OCI-LY1 (cell line): ENCODE measurements at regions not wholly inside any gene's neighbourhood (a gene's known extent, or its start where the extent isn't known, plus 50 kb on each side); places are given as distances from the start of the nearest gene placed in this dataset.

Source experiments
- H2AFZ ChIP-seq: fragments of 200-600 bp; sonication (generic), shearing (Covaris generic); 2 replicates; pipeline ENCODE4 v1.6.0; 2014; ENCODE audit warnings: antibody characterized with exemption, mild to moderate bottlenecking, low read length
- H3F3A ChIP-seq: fragments of 200-600 bp; sonication (generic), shearing (Covaris generic); 2 replicates; pipeline ENCODE4 v1.6.0; 2014; ENCODE audit warnings: mild to moderate bottlenecking, antibody characterized with exemption, low read length, moderate library complexity; ENCODE audit not compliant: insufficient read depth
- H3K27ac ChIP-seq: fragments of 200-600 bp; sonication (generic); 2 replicates; pipeline ENCODE4 v1.5.1; 2014; ENCODE audit warnings: low read length, mixed run types, mild to moderate bottlenecking, low read depth; ENCODE audit not compliant: poor library complexity, severe bottlenecking
- H3K27me3 ChIP-seq: fragments of 200-600 bp; sonication (generic); 2 replicates; pipeline ENCODE4 v1.6.0; 2014; ENCODE audit warnings: antibody characterized with exemption, mild to moderate bottlenecking, low read length, moderate library complexity; ENCODE audit not compliant: insufficient read depth
- H3K36me3 ChIP-seq: fragments of 200-600 bp; sonication (generic); 2 replicates; pipeline ENCODE4 v1.6.1; 2014; ENCODE audit warnings: mild to moderate bottlenecking, antibody characterized with exemption, low read length, moderate library complexity, mixed read lengths; ENCODE audit not compliant: insufficient read depth
- H3K4me1 ChIP-seq: fragments of 200-600 bp; sonication (generic); 2 replicates; pipeline ENCODE4 v1.5.1; 2014; ENCODE audit warnings: mild to moderate bottlenecking, low read length, moderate library complexity; ENCODE audit not compliant: insufficient read depth, severe bottlenecking
- H3K4me2 ChIP-seq: fragments of 200-600 bp; sonication (generic), shearing (Covaris generic); 2 replicates; pipeline ENCODE4 v1.6.1; 2014; ENCODE audit warnings: low read length
- H3K4me3 ChIP-seq: fragments of 200-600 bp; sonication (generic); 2 replicates; pipeline ENCODE4 v1.5.1; 2014; ENCODE audit warnings: low read length, low read depth, mild to moderate bottlenecking, mixed read lengths; ENCODE audit not compliant: poor library complexity, severe bottlenecking
- H3K79me2 ChIP-seq: fragments of 200-600 bp; shearing (Covaris generic); 2 replicates; pipeline ENCODE4 v1.6.1; 2016; ENCODE audit warnings: mixed run types, low read length, mixed read lengths; ENCODE audit not compliant: insufficient read depth
- H3K9ac ChIP-seq: fragments of 200-600 bp; sonication (generic), shearing (Covaris generic); 2 replicates; pipeline ENCODE4 v1.6.1; 2014; ENCODE audit warnings: mild to moderate bottlenecking, low read length, mixed read lengths
- H3K9me2 ChIP-seq: fragments of 200-600 bp; sonication (generic), shearing (Covaris generic); 2 replicates; pipeline ENCODE4 v1.6.1; 2014; ENCODE audit warnings: low read depth, mild to moderate bottlenecking, low read length, mixed read lengths
- H3K9me3 ChIP-seq: fragments of 200-600 bp; shearing (Covaris generic); 2 replicates; pipeline ENCODE4 v1.6.1; 2014; ENCODE audit warnings: low read length, mixed read lengths
- H4K20me1 ChIP-seq: fragments of 200-600 bp; sonication (generic), shearing (Covaris generic); 2 replicates; pipeline ENCODE4 v1.6.0; 2016; ENCODE audit warnings: mild to moderate bottlenecking, low read length; ENCODE audit not compliant: insufficient read depth
- EZH2 ChIP-seq: fragments of 200-600 bp; sonication (generic), shearing (Covaris generic); IDR thresholded peaks from 2 replicates; pipeline ENCODE4 v1.8.0; 2017; ENCODE audit warnings: borderline replicate concordance, mixed run types, mild to moderate bottlenecking, antibody characterized with exemption, low read length, moderate library complexity, mixed read lengths
- TF ChIP-seq, protein P1 (sequence below): fragments of 200-600 bp; sonication (generic), shearing (Covaris generic); IDR thresholded peaks from 2 replicates; pipeline ENCODE4 v1.5.1; 2017; ENCODE audit warnings: mild to moderate bottlenecking, antibody characterized with exemption, low read length, moderate library complexity, mixed read lengths

DNA sequence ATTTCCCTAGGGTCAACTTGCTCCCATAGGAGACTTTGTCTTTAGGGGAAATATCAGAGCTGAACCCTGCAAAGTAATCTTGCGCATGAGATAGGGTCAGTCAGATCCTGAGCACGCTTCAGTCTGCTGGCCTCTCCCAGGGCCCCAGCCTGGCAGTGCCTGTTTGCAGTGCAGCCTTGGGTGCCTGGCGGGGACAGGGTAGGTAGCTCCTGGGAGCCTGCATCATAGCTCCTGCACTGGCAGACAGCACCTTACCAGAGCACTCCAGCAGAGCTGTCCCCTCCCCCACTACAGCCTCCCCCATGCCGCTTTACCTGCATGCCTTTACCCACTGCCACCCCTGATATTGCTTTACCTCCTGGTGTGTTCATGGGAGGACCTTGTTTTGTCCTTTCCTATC is 237.3 kb downstream of the CCDC59 start:
- H3K4me2 ChIP-seq = no peak overlapping the region
- no peak overlapping the region for H3K27ac ChIP-seq
- H3K27me3 ChIP-seq = no peaks in the 10 kb centered on the region
- no peaks in the 10 kb centered on the region for H3K4me1 ChIP-seq
- no peaks in the 10 kb centered on the region for H3K79me2 ChIP-seq
- H4K20me1 ChIP-seq = no peaks in the 10 kb centered on the region
- no peaks in the 10 kb centered on the region for H3K36me3 ChIP-seq
- no peak overlapping the region for H2AFZ ChIP-seq
- H3K9me3 ChIP-seq = no peaks in the 10 kb centered on the region
- no peaks in the 10 kb centered on the region for H3K9me2 ChIP-seq
- no peak overlapping the region for H3K4me3 ChIP-seq
- no peaks in the 10 kb centered on the region for H3F3A ChIP-seq
- TF ChIP-seq, protein P1, sequence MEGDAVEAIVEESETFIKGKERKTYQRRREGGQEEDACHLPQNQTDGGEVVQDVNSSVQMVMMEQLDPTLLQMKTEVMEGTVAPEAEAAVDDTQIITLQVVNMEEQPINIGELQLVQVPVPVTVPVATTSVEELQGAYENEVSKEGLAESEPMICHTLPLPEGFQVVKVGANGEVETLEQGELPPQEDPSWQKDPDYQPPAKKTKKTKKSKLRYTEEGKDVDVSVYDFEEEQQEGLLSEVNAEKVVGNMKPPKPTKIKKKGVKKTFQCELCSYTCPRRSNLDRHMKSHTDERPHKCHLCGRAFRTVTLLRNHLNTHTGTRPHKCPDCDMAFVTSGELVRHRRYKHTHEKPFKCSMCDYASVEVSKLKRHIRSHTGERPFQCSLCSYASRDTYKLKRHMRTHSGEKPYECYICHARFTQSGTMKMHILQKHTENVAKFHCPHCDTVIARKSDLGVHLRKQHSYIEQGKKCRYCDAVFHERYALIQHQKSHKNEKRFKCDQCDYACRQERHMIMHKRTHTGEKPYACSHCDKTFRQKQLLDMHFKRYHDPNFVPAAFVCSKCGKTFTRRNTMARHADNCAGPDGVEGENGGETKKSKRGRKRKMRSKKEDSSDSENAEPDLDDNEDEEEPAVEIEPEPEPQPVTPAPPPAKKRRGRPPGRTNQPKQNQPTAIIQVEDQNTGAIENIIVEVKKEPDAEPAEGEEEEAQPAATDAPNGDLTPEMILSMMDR = no peak
- TF ChIP-seq EZH2 = no peak
- H3K9ac ChIP-seq = no peak overlapping the region

- H3K4me2 ChIP-seq = no peak overlapping the region
- H3K4me1 ChIP-seq = no peaks in the 10 kb centered on the region
- no peaks in the 10 kb centered on the region for H3F3A ChIP-seq
Measured at GRCh38 chr12:82109243-82109642, 248.9 kb downstream of the CCDC59 start.

DNA sequence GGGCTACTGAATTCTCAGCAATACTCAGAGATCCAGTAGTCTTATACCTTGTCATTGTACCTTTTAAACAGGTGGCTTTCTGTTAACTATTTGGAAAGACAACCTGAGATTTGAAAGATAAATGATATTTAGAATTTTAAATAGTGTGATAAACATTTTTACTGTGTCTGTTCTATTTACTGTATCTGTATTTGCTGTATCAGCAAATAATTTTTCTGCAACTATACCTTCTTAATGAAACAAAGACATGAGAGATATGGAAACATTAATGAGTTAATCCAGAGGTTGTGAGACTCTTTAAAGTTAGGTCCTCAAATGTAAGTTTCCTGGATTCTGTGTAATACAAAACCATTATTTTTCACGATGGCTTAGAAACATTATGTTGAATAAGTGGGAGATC is 249.6 kb downstream of the CCDC59 start:
- Histone ChIP-seq H3K4me1 (no peaks in the 10 kb centered on the region), H3K27ac (no peak overlapping the region), H3K9ac (no peak overlapping the region), H3K79me2 (no peaks in the 10 kb centered on the region), H3K9me2 (no peaks in the 10 kb centered on the region), H4K20me1 (no peaks in the 10 kb centered on the region), H3K4me3 (no peak overlapping the region), H3K27me3 (no peaks in the 10 kb centered on the region), H3K9me3 (no peaks in the 10 kb centered on the region), H3K4me2 (no peak overlapping the region), H3F3A (no peaks in the 10 kb centered on the region), H3K36me3 (no peaks in the 10 kb centered on the region), H2AFZ (no peak overlapping the region)
- no peak for TF ChIP-seq EZH2
- TF ChIP-seq, protein P1 = no peak

More at GRCh38 chr12:82109243-82109642, 248.9 kb downstream of the CCDC59 start:
- Histone ChIP-seq H4K20me1 (no peaks in the 10 kb centered on the region), H3K9me2 (no peaks in the 10 kb centered on the region), H3K79me2 (no peaks in the 10 kb centered on the region), H3K27me3 (no peaks in the 10 kb centered on the region), H2AFZ (no peak overlapping the region), H3K9ac (no peak overlapping the region), H3K9me3 (no peaks in the 10 kb centered on the region), H3K36me3 (no peaks in the 10 kb centered on the region), H3K4me3 (no peak overlapping the region), H3K27ac (no peak overlapping the region)
- TF ChIP-seq EZH2 = no peak
- TF ChIP-seq, protein P1 = no peak
